ENCODE measurements at regions not wholly inside any gene's neighbourhood (a gene's known extent, or its start where the extent isn't known, plus 50 kb on each side); places are given as distances from the start of the nearest gene placed in this dataset.
"Not testable (repeated sequence)": the region's sequence is repeated elsewhere in the genome, so short reads cannot be mapped to it uniquely, and the experiment has no call there.

DNA sequence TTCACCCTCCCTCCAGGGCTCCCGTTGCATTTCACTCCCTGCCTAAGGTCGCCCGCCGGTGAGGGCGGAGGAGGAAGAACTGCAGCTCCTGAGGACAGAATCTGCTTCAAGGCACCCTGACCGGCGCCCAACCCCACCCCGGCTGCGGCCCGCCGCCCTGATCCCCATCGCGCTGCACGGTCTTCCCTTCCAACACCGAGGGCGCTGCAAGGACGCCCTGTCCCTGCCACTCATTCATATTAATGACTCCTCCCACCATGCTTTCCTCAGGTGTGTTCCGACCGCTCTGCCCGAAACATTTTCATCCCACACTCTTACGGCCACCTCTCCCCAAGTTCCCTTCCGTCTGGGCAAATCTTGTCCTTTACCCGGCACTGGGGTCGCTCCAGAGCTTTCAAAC lies 248.6 kb downstream of the SPATA31A1 start:
- TF ChIP-seq, protein P1, sequence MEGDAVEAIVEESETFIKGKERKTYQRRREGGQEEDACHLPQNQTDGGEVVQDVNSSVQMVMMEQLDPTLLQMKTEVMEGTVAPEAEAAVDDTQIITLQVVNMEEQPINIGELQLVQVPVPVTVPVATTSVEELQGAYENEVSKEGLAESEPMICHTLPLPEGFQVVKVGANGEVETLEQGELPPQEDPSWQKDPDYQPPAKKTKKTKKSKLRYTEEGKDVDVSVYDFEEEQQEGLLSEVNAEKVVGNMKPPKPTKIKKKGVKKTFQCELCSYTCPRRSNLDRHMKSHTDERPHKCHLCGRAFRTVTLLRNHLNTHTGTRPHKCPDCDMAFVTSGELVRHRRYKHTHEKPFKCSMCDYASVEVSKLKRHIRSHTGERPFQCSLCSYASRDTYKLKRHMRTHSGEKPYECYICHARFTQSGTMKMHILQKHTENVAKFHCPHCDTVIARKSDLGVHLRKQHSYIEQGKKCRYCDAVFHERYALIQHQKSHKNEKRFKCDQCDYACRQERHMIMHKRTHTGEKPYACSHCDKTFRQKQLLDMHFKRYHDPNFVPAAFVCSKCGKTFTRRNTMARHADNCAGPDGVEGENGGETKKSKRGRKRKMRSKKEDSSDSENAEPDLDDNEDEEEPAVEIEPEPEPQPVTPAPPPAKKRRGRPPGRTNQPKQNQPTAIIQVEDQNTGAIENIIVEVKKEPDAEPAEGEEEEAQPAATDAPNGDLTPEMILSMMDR (IDR thresholded peaks at IDR 0.05) = not testable (repeated sequence)
- not testable (repeated sequence) for TF ChIP-seq POLR2A, EP300, POLR2AphosphoS5 (IDR thresholded peaks at IDR 0.05)

Measured in gastroesophageal sphincter (tissue), 3 donors.